GM19438 (cell line): ENCODE measurements at regions not wholly inside any gene's neighbourhood (a gene's known extent, or its start where the extent isn't known, plus 50 kb on each side); places are given as distances from the start of the nearest gene placed in this dataset.

Experiments
- ATAC-seq: cut with Tn5 transposase; IDR thresholded peaks from one replicate; pipeline ENCODE4 v1.9.1; 2021; ENCODE audit warnings: low read depth; ENCODE audit not compliant: unreplicated experiment

- no peak for ATAC-seq
These were observed 1528.9 kb downstream of the PCDH7 start for GRCh38 chr4:32249040-32249439.

GRCh38 chr4:32251126-32251525, 1531.0 kb downstream of the PCDH7 start:
- no peak for ATAC-seq

DNA sequence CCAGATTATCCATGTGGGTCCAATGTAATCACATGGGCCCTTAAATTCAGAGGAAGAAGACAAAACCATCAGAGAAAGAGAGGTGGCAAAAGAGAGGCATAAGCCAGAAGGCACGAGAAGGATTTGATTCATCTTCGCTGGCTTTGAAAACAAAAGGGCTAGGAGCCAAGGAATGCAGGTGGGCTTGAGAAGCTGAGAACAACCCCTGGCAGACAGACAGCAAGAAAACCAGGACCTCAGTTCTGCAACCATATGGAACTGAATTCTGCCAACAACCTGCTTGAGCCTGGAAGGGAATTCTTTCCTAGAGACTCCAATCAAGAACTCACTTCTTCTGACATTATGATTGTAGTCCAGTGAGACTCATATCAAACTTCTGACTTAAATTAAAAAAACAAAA, 1531.8 kb downstream of the PCDH7 start:
- ATAC-seq, result no peak

- no peak for ATAC-seq
These were observed 1534.0 kb downstream of the PCDH7 start for GRCh38 chr4:32254216-32254615.

GRCh38 chr4:32258986-32259385, 1538.8 kb downstream of the PCDH7 start:
- no peak for ATAC-seq

- ATAC-seq, result no peak
These were observed 1541.0 kb downstream of the PCDH7 start for GRCh38 chr4:32261196-32261595.

DNA sequence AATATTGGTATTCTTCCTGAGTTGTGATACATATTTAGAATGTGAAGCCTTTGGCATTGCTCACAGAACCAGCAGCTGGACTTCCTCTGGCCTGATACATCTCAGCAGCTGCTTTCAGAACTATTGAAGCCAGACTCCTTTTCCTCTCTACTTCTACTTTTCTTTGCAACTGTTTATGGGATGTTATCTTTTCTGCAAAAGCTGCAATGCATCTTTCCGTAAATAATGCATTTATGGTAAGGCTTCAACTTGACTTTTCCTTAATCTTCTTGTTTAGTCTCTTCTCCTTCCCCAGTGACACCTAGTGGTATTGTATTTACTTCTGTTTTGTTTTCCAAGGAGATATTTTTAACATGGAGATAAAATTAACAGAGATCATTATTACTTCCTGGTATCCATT, 1548.7 kb downstream of the PCDH7 start:
- ATAC-seq, result no peak

GRCh38 chr4:32290102-32290501, 1569.9 kb downstream of the PCDH7 start:
- no peak for ATAC-seq

DNA sequence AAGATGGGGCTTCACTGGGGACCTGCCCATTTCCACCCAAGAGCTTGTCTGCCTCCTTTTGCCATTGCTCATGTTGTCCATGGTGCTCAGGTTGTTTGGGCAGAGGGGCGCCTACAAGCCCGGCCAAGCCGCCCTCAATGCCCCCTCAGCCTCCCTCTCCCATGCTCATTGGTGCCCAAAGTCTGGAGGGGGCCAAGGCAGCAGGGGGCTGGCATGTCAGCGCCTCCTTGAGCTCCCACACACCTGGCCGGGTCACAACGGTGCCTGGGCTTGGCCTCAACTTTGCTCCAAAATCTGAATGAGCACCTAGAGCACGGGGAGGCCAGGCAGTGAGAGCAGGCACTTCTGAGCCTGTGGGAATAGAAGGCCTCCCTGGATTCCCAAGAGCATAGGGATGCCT, 1598.8 kb downstream of the PCDH7 start:
- ATAC-seq, result no peak

DNA sequence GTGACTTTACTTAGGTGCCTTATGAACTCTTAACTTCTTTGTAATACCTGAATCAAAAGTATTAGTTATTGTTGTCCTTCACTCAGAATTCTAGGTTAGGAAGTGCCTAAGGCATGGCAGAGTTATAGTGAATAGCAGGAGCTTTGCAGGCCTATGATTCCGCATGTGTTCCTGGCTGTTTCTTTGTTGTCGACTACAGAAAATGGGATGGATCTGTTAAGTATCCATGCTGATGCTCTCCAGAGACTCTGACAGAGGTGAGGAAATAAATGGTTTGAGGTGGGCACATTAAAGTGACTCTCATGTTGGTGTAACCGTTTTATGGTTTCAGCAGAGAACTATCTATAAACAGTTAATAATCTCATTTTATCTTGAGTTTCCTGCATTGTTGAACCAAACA, 1601.3 kb downstream of the PCDH7 start:
- no peak for ATAC-seq

GRCh38 chr4:32334759-32335158, 1614.6 kb downstream of the PCDH7 start:
- no peak for ATAC-seq

DNA sequence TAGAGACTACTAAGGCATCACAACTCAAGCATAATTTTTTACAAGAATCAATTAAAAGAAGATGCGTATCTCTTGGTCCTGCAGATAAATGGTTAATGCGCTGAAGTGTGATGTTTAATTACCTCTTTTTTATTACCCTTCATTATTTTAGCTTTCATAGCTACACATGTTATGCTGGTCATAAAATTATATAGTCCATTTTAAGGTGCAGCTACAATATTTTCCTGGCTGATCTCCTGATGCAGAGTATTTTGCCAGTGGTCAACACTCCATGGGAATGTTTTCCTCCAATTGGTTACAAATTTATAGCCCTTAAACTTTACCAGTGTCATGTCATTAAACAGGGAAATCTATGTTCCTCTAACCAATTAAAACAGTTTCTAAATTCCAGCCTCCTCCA, 1617.2 kb downstream of the PCDH7 start:
- ATAC-seq, result no peak

- no peak for ATAC-seq
These were observed 1620.4 kb downstream of the PCDH7 start for GRCh38 chr4:32340591-32340990.

GRCh38 chr4:32341342-32341741, 1621.2 kb downstream of the PCDH7 start:
- ATAC-seq, result no peak

GRCh38 chr4:32342054-32342453, 1621.9 kb downstream of the PCDH7 start:
- no peak for ATAC-seq

DNA sequence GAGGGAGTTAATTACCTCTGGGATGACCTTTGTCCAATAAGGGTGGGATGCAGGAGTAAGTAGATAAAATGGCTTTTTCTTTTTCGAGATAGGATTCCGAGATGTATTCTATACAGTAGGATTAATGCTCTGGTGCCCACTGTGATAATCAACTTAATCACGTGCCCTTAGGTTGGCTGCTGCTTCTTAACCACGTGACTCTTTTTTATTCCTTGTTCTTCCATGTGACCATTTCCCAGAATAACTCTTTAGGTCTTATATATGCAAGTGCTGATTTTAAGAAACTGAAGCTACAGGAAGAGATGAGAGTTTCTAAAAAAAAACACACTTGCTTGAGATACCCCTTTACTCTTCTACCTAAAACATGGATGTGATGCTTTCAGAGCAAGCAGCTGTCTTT, 1628.9 kb downstream of the PCDH7 start:
- no peak for ATAC-seq

DNA sequence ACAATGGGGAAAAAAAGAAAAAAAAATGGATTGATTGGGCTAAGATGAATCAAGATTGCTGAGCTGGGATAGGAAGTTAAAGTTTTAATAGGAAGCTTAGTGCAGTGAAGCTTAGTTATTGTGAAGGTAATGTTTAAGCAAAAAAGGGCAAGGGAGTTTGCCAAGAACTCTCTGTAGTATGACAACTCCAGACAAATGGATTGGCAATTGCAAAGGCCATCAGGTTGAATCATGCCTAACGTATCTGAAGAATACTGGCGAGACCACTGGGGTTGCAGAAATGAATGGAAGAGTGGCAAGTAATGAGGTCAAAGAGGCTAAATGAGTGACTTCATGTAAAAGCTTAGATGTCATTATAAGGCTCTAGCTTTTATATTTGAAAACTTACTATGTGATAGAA, 1654.0 kb downstream of the PCDH7 start:
- ATAC-seq, result no peak

DNA sequence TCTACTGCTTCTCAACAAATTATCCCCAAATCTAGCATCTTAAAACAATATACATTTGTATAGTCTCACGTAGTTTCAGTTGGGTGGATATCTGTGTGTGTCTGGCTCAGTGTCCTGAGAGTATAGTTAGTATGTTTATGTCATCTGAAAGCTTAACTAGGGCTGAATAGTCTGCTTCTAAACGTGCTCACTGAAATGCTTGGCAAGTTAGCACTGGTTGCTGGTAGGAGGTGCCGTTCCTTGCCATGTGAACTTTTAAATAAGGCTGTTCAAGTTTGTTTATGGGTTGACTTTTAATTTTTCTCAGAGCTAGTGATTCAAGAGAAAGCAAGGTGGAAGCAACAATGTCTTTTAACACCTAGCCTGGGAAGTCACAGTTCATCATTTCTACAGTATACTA, 1673.6 kb downstream of the PCDH7 start:
- ATAC-seq, result no peak

DNA sequence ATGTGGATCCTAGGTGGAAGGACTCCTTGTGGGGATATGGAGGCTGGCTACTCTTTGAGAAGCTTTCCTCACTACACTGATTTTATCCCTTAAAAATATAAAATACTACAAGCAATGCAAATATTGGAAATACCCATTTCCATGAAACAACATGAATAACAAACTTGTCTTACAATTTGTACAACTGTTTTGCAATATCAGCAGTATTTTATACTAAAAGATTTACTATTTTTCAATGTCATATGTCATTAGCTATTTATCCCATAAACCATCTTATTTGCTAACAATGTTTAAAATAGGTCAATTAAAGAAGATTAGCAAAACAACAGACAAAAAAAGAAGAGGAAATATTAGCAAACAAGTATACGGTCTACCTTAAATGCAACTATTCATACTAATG, 1674.1 kb downstream of the PCDH7 start:
- ATAC-seq, result no peak

GRCh38 chr4:32396507-32397070, 1676.4 kb downstream of the PCDH7 start:
- no peak for ATAC-seq

DNA sequence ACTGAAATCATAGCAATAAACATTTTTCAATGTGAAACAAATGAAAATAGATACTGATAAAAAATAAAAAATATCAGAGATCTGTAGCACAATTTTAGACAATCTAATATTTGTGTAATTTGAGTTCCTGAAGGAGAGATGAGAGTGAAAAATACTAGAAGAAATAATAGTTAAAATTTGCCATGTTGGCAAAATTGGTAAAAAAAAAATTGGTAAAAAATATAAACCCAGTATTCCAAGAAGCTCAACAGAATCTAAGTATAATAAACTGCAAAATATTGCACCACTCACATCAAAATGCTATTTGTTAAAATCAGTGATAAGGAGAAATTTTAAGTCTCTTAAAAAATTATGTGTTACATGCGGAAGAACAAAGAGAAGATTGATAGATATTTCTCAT, 1680.7 kb downstream of the PCDH7 start:
- no peak for ATAC-seq

- no peak for ATAC-seq
These were observed 1697.0 kb downstream of the PCDH7 start for GRCh38 chr4:32417113-32417704.

- ATAC-seq, result no peak
These were observed 1703.1 kb downstream of the PCDH7 start for GRCh38 chr4:32423267-32423666.
